GM12878 (cell line): ENCODE measurements at regions not wholly inside any gene's neighbourhood (a gene's known extent, or its start where the extent isn't known, plus 50 kb on each side); places are given as distances from the start of the nearest gene placed in this dataset.

Source experiments
- ATAC-seq: fragments of 200-7000 bp; cut with Tn5 transposase; 3 replicates; pipeline ENCODE4 v1.9.1; 2020; ENCODE audit warnings: mild to moderate bottlenecking, moderate library complexity
- BruUV-seq: library from RNA; stranded (reverse); fragments of 400-500 nt; replicated peaks from 2 replicates; lab custom pipeline; 2021; lab: Mats Ljungman, UMichigan
- CTCF ChIA-PET: fragments of 300-600 bp; sonication (Branson Sonifier 250); formaldehyde crosslinking; extraction: SDS; loops from one replicate; lab custom pipeline; 2021; ENCODE audit warnings: inconsistent platforms; lab: Yijun Ruan, JAX
- POLR2A ChIA-PET: fragments of 350-600 bp; formaldehyde crosslinking; extraction: SDS; loops from one replicate; lab custom pipeline; 2021; ENCODE audit warnings: inconsistent platforms; lab: Charles Lee
- RAD21 ChIA-PET: fragments of 300-600 bp; sonication (Branson Sonifier 250); formaldehyde crosslinking; loops from one replicate; lab custom pipeline; 2023; ENCODE audit warnings: antibody characterized with exemption; ENCODE audit not compliant: unreplicated experiment; lab: Charles Lee
- SMC1A ChIA-PET: fragments of 300-600 bp; sonication (Branson Sonifier 250); formaldehyde crosslinking; loops from one replicate; lab custom pipeline; 2023; ENCODE audit not compliant: unreplicated experiment, uncharacterized antibody; lab: Charles Lee
- DNase-seq: peaks from one replicate; pipeline ENCODE4 v3.0.0-alpha.2; 2011; ENCODE audit warnings: low read depth, low spot score
- FAIRE-seq: peaks from 3 replicates; lab custom pipeline; 2011; peaks lifted over from hg19 to GRCh38; lab: Jason Lieb, UNC
- H2AFZ ChIP-seq: 2 replicates; pipeline ENCODE4 v1.6.0; 2011; ENCODE audit warnings: low read depth, low read length, control low read depth; ENCODE audit not compliant: control insufficient read depth
- H3K27ac ChIP-seq: 2 replicates; pipeline ENCODE4 v1.5.1; 2011; ENCODE audit warnings: control low read depth; ENCODE audit not compliant: control insufficient read depth, insufficient read depth
- H3K27me3 ChIP-seq, 2 experiments: replicated peaks in 1 of 2; 2 replicates each; pipeline versions ENCODE4 v1.6.0 to v1.6.1; 2011; ENCODE audit warnings: low read length in 1 of 2; ENCODE audit not compliant: control insufficient read depth in 2 of 2, insufficient read depth in 2 of 2
- H3K36me3 ChIP-seq, 2 experiments: 2 replicates each; pipeline ENCODE4 v1.5.1; 2011; ENCODE audit warnings: low read length in 1 of 2; ENCODE audit not compliant: control insufficient read depth in 2 of 2, insufficient read depth in 2 of 2
- H3K4me1 ChIP-seq: 2 replicates; pipeline ENCODE4 v1.6.1; 2011; ENCODE audit warnings: mild to moderate bottlenecking, low read length, moderate library complexity, mixed read lengths; ENCODE audit not compliant: control insufficient read depth, insufficient read depth
- H3K4me2 ChIP-seq: 2 replicates; pipeline ENCODE4 v1.6.0; 2011; ENCODE audit warnings: control low read depth; ENCODE audit not compliant: control insufficient read depth, insufficient read depth
- H3K4me3 ChIP-seq: fragments of 200-600 bp; sonication (generic); 2 replicates; pipeline ENCODE4 v1.5.1; 2016
- H3K79me2 ChIP-seq: 2 replicates; pipeline ENCODE4 v1.6.0; 2011; ENCODE audit warnings: low read length; ENCODE audit not compliant: control insufficient read depth, insufficient read depth
- H3K9ac ChIP-seq: 2 replicates; pipeline ENCODE4 v1.8.0; 2011; ENCODE audit warnings: low read length, control low read depth, mixed read lengths; ENCODE audit not compliant: control insufficient read depth, insufficient read depth
- H3K9me3 ChIP-seq: replicated peaks from 3 replicates; pipeline ENCODE4 v1.5.1; 2011; ENCODE audit warnings: mild to moderate bottlenecking, low read length; ENCODE audit not compliant: control insufficient read depth, insufficient read depth
- H4K20me1 ChIP-seq: 2 replicates; pipeline ENCODE4 v1.6.0; 2011; ENCODE audit not compliant: control insufficient read depth, insufficient read depth
- BACH1 ChIP-seq: fragments of 450-650 bp; IDR thresholded peaks from 2 replicates; pipeline ENCODE4 v1.6.1; 2017; ENCODE audit warnings: mild to moderate bottlenecking, borderline replicate concordance
- BRCA1 ChIP-seq: IDR thresholded peaks from 2 replicates; pipeline ENCODE4 v1.6.1; 2011; ENCODE audit warnings: low read depth, low read length, improper control_type of control experiment
- CREM ChIP-seq: IDR thresholded peaks from 2 replicates; pipeline ENCODE4 v1.6.1; 2014; ENCODE audit warnings: antibody characterized with exemption, low read depth
- EED ChIP-seq: sonication (generic); IDR thresholded peaks from 2 replicates; pipeline ENCODE4 v1.6.1; 2016; ENCODE audit warnings: antibody characterized with exemption, low read depth
- JUND ChIP-seq: IDR thresholded peaks from 2 replicates; pipeline ENCODE4 v1.6.1; 2012; ENCODE audit warnings: low read depth, mild to moderate bottlenecking, low read length, improper control_type of control experiment, moderate library complexity
- LARP7 ChIP-seq: fragments of 450-650 bp; IDR thresholded peaks from 2 replicates; pipeline ENCODE4 v1.6.1; 2017; ENCODE audit warnings: mild to moderate bottlenecking
- MTA2 ChIP-seq: fragments of 450-650 bp; IDR thresholded peaks from 2 replicates; pipeline ENCODE4 v1.6.1; 2016; ENCODE audit warnings: low read depth, mild to moderate bottlenecking, moderate library complexity
- MTA3 ChIP-seq: IDR thresholded peaks from 2 replicates; pipeline ENCODE4 v1.6.1; 2012; ENCODE audit warnings: low read length, inconsistent platforms, borderline replicate concordance
- NFXL1 ChIP-seq: fragments of 450-650 bp; IDR thresholded peaks from 2 replicates; pipeline ENCODE4 v1.6.1; 2017; ENCODE audit warnings: antibody characterized with exemption, mild to moderate bottlenecking, borderline replicate concordance
- NFYB ChIP-seq: IDR thresholded peaks from 2 replicates; pipeline ENCODE4 v1.6.1; 2011; ENCODE audit warnings: low read depth, mild to moderate bottlenecking, low read length, improper control_type of control experiment, moderate library complexity; ENCODE audit not compliant: insufficient read depth
- NR2F1 ChIP-seq: fragments of 450-650 bp; conservative IDR thresholded peaks from 2 replicates; pipeline ENCODE4 v1.6.1; 2017; ENCODE audit warnings: mild to moderate bottlenecking
- POLR2A ChIP-seq: IDR thresholded peaks from 2 replicates; pipeline ENCODE4 v1.6.1; 2011; ENCODE audit warnings: low read depth, mild to moderate bottlenecking, low read length
- POLR2AphosphoS5 ChIP-seq: IDR thresholded peaks from 2 replicates; pipeline ENCODE4 v1.6.1; 2011; ENCODE audit warnings: mild to moderate bottlenecking, low read length, inconsistent platforms
- STAT1 ChIP-seq: fragments of 450-650 bp; conservative IDR thresholded peaks from 2 replicates; pipeline ENCODE4 v1.6.1; 2014; ENCODE audit warnings: antibody characterized with exemption, mild to moderate bottlenecking
- SUPT20H ChIP-seq: IDR thresholded peaks from 2 replicates; pipeline ENCODE4 v1.6.1; 2011; ENCODE audit warnings: low read depth, mild to moderate bottlenecking, low read length, moderate library complexity, borderline replicate concordance; ENCODE audit not compliant: control insufficient read depth
- TARDBP ChIP-seq: IDR thresholded peaks from 2 replicates; pipeline ENCODE4 v1.6.1; 2016; ENCODE audit warnings: borderline replicate concordance
- ZNF217 ChIP-seq: fragments of 450-650 bp; IDR thresholded peaks from 2 replicates; pipeline ENCODE4 v1.6.1; 2017; ENCODE audit warnings: antibody characterized with exemption, mild to moderate bottlenecking
- ZNF384 ChIP-seq: IDR thresholded peaks from 2 replicates; pipeline ENCODE4 v1.6.1; 2012; ENCODE audit warnings: low read depth, mild to moderate bottlenecking, low read length, improper control_type of control experiment, borderline replicate concordance
- WGBS: methylation state at CpG from one replicate; pipeline ENCODE4 v1.1.6; 2016; ENCODE audit warnings: low lambda C conversion rate; ENCODE audit not compliant: insufficient replicate concordance, insufficient coverage; ENCODE audit errors: missing lambda C conversion rate; 5-methylcytosine and 5-hydroxymethylcytosine counted together
- in situ Hi-C: fragments of 300-500 bp; cut with MboI; formaldehyde crosslinking; loops from 9 replicates; pipeline ENCODE4 v1.14.3; 2018; ENCODE audit warnings: mixed read lengths
- intact Hi-C: fragments of 100-400 bp; cut with micrococcal nuclease; formaldehyde crosslinking; loops from one replicate; pipeline ENCODE4 v1.14.2; 2022; ENCODE audit not compliant: unreplicated experiment
- TF ChIP-seq, protein P1 (sequence below): IDR thresholded peaks from 2 replicates; pipeline ENCODE4 v1.6.1; 2012; ENCODE audit warnings: improper control_type of control experiment, low read depth, low read length; ENCODE audit not compliant: insufficient replicate concordance
- TF ChIP-seq, protein P2 (sequence below): fragments of 450-650 bp; IDR thresholded peaks from 2 replicates; pipeline ENCODE4 v1.6.1; 2017; ENCODE audit warnings: mild to moderate bottlenecking, moderate library complexity

DNA sequence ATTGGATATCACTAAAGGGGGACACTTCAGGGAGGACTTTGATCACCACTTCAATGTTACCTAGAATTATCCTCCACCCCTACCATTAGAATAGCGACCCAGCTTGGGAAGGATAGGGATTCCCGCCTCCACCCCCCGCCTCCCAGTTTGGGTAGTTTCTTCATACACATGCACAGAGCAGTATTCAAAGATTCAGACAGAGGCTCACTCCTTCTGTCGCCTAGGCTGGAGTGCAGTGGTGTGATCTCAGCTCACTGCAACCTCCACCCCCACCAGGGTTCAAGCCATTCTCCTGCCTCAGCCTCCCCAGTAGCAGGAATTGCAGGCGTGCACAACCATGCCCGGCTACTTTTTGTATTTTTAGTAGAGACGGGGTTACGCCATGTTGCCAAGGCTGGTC, 1166.1 kb downstream of the TYW1 start:
- ChIA-PET RAD21 (no interaction called here), CTCF (no interaction called here), POLR2A (no interaction called here), SMC1A (no interaction called here)
- H4K20me1 ChIP-seq: no peaks in the 10 kb centered on the region
- FAIRE-seq (no peak), ATAC-seq (no peak), DNase-seq (no peak)
- no peaks in the 10 kb centered on the region for H3K9me3 ChIP-seq
- no peak overlapping the region for H3K27ac ChIP-seq
- TF ChIP-seq CREM: no peak
- TF ChIP-seq ZNF384: no peak
- no peak for TF ChIP-seq EED
- no peak for TF ChIP-seq NFYB
- TF ChIP-seq BACH1: no peak
- TF ChIP-seq BRCA1: no peak
- TF ChIP-seq, protein P1, sequence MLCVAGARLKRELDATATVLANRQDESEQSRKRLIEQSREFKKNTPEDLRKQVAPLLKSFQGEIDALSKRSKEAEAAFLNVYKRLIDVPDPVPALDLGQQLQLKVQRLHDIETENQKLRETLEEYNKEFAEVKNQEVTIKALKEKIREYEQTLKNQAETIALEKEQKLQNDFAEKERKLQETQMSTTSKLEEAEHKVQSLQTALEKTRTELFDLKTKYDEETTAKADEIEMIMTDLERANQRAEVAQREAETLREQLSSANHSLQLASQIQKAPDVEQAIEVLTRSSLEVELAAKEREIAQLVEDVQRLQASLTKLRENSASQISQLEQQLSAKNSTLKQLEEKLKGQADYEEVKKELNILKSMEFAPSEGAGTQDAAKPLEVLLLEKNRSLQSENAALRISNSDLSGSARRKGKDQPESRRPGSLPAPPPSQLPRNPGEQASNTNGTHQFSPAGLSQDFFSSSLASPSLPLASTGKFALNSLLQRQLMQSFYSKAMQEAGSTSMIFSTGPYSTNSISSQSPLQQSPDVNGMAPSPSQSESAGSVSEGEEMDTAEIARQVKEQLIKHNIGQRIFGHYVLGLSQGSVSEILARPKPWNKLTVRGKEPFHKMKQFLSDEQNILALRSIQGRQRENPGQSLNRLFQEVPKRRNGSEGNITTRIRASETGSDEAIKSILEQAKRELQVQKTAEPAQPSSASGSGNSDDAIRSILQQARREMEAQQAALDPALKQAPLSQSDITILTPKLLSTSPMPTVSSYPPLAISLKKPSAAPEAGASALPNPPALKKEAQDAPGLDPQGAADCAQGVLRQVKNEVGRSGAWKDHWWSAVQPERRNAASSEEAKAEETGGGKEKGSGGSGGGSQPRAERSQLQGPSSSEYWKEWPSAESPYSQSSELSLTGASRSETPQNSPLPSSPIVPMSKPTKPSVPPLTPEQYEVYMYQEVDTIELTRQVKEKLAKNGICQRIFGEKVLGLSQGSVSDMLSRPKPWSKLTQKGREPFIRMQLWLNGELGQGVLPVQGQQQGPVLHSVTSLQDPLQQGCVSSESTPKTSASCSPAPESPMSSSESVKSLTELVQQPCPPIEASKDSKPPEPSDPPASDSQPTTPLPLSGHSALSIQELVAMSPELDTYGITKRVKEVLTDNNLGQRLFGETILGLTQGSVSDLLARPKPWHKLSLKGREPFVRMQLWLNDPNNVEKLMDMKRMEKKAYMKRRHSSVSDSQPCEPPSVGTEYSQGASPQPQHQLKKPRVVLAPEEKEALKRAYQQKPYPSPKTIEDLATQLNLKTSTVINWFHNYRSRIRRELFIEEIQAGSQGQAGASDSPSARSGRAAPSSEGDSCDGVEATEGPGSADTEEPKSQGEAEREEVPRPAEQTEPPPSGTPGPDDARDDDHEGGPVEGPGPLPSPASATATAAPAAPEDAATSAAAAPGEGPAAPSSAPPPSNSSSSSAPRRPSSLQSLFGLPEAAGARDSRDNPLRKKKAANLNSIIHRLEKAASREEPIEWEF: no peak
- no peak for TF ChIP-seq MTA3
- TF ChIP-seq TARDBP: no peak
- TF ChIP-seq NR2F1: no peak
- no peak for TF ChIP-seq NFXL1
- TF ChIP-seq, protein P2, sequence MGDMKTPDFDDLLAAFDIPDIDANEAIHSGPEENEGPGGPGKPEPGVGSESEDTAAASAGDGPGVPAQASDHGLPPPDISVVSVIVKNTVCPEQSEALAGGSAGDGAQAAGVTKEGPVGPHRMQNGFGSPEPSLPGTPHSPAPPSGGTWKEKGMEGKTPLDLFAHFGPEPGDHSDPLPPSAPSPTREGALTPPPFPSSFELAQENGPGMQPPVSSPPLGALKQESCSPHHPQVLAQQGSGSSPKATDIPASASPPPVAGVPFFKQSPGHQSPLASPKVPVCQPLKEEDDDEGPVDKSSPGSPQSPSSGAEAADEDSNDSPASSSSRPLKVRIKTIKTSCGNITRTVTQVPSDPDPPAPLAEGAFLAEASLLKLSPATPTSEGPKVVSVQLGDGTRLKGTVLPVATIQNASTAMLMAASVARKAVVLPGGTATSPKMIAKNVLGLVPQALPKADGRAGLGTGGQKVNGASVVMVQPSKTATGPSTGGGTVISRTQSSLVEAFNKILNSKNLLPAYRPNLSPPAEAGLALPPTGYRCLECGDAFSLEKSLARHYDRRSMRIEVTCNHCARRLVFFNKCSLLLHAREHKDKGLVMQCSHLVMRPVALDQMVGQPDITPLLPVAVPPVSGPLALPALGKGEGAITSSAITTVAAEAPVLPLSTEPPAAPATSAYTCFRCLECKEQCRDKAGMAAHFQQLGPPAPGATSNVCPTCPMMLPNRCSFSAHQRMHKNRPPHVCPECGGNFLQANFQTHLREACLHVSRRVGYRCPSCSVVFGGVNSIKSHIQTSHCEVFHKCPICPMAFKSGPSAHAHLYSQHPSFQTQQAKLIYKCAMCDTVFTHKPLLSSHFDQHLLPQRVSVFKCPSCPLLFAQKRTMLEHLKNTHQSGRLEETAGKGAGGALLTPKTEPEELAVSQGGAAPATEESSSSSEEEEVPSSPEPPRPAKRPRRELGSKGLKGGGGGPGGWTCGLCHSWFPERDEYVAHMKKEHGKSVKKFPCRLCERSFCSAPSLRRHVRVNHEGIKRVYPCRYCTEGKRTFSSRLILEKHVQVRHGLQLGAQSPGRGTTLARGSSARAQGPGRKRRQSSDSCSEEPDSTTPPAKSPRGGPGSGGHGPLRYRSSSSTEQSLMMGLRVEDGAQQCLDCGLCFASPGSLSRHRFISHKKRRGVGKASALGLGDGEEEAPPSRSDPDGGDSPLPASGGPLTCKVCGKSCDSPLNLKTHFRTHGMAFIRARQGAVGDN: no peak
- no peak for TF ChIP-seq MTA2
- no peak for TF ChIP-seq SUPT20H
- no peak for TF ChIP-seq POLR2A
- TF ChIP-seq POLR2AphosphoS5: no peak
- TF ChIP-seq LARP7: no peak
- TF ChIP-seq STAT1: no peak
- TF ChIP-seq ZNF217: no peak
- TF ChIP-seq JUND: no peak
- H3K9ac ChIP-seq: no peak overlapping the region
- H3K4me3 ChIP-seq: no peak overlapping the region
- in situ Hi-C loops: no loop called here
- H3K36me3 ChIP-seq: no peaks in the 10 kb centered on the region
- H3K4me2 ChIP-seq: no peak overlapping the region
- BruUV-seq: no TSS peak
- H3K79me2 ChIP-seq: no peaks in the 10 kb centered on the region
- no peaks in the 10 kb centered on the region for H3K4me1 ChIP-seq
- no peaks in the 10 kb centered on the region for H3K27me3 ChIP-seq
- WGBS: 43% methylated on average over 8 of the region's 8 CpGs
- intact Hi-C loops: no loop called here
- H2AFZ ChIP-seq: no peak overlapping the region
